ENCODE measurements at regions not wholly inside any gene's neighbourhood (a gene's known extent, or its start where the extent isn't known, plus 50 kb on each side); places are given as distances from the start of the nearest gene placed in this dataset.

- no peak for DNase-seq (ENCODE audit: low read depth)
- TF ChIP-seq CTCF (IDR thresholded peaks at IDR 0.05; ENCODE audit: insufficient read depth, low read depth, low read length, missing control alignments): no peak
- H3K4me3 ChIP-seq (ENCODE audit: low read length): no peak overlapping the region
These were observed 411.2 kb downstream of the VPS13C start for GRCh38 chr15:61649046-61649445.

GRCh38 chr15:61644550-61644949, 415.4 kb upstream of the RORA start:
- TF ChIP-seq CTCF (IDR thresholded peaks at IDR 0.05; ENCODE audit: insufficient read depth, low read depth, low read length, missing control alignments): no peak
- no peak overlapping the region for H3K4me3 ChIP-seq (ENCODE audit: low read length)
- DNase-seq (ENCODE audit: low read depth): no peak

GRCh38 chr15:61641645-61642044, 412.5 kb upstream of the RORA start:
- no peak overlapping the region for H3K4me3 ChIP-seq (ENCODE audit: low read length)
- DNase-seq (ENCODE audit: low read depth): no peak
- no peak for TF ChIP-seq CTCF (IDR thresholded peaks at IDR 0.05; ENCODE audit: insufficient read depth, low read depth, low read length, missing control alignments)

- H3K4me3 ChIP-seq (ENCODE audit: low read length): no peak overlapping the region
- TF ChIP-seq CTCF (IDR thresholded peaks at IDR 0.05; ENCODE audit: insufficient read depth, low read depth, low read length, missing control alignments): no peak
- DNase-seq (ENCODE audit: low read depth): no peak
These were observed 411.7 kb upstream of the RORA start for GRCh38 chr15:61640756-61641155.

- DNase-seq (ENCODE audit: low read depth): peak; percentile 42
- no peak overlapping the region for H3K4me3 ChIP-seq (ENCODE audit: low read length)
- TF ChIP-seq CTCF (IDR thresholded peaks at IDR 0.05; ENCODE audit: insufficient read depth, low read depth, low read length, missing control alignments): no peak
These were observed 410.4 kb upstream of the RORA start for GRCh38 chr15:61639491-61639890.

GRCh38 chr15:61634837-61635236, 405.7 kb upstream of the RORA start:
- no peak for TF ChIP-seq CTCF (IDR thresholded peaks at IDR 0.05; ENCODE audit: insufficient read depth, low read depth, low read length, missing control alignments)
- no peak overlapping the region for H3K4me3 ChIP-seq (ENCODE audit: low read length)
- DNase-seq (ENCODE audit: low read depth): no peak

GRCh38 chr15:61633951-61634350, 404.8 kb upstream of the RORA start:
- no peak overlapping the region for H3K4me3 ChIP-seq (ENCODE audit: low read length)
- no peak for TF ChIP-seq CTCF (IDR thresholded peaks at IDR 0.05; ENCODE audit: insufficient read depth, low read depth, low read length, missing control alignments)
- DNase-seq (ENCODE audit: low read depth): no peak

All from epithelial cell of esophagus (primary cell).